ENCODE measurements at regions not wholly inside any gene's neighbourhood (a gene's known extent, or its start where the extent isn't known, plus 50 kb on each side); places are given as distances from the start of the nearest gene placed in this dataset.

DNA sequence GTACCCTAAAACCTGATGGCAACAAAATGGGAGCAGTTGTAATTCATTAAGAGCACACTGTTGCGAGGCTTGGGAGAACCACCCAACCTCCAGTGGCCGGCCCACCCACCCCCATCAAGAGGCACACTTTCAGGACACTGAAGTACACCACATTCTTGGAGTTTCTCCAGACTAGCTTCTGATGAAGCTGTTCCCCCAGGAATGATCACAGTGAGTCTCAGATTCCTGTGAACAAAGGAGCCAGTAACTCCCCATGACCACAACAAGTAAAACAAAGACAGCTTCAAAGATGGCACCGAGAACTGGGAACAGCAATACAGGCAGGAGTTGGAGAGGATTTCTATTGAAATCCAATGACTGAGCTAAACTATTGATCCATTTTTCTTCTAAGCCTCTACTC lies 126.0 kb downstream of the ST8SIA2 start:
- 97% methylated on average over 3 of the region's 3 CpGs for WGBS (ENCODE audit: low lambda C conversion rate, missing lambda C conversion rate)
- no peaks in the 10 kb centered on the region for H3K79me2 ChIP-seq
- no peaks in the 10 kb centered on the region for H3K27me3 ChIP-seq
- no peak overlapping the region for H3K4me2 ChIP-seq
- H3K36me3 ChIP-seq (replicated peaks; ENCODE audit: insufficient read depth, low read depth) = no peaks in the 10 kb centered on the region
- H2AFZ ChIP-seq = no peak overlapping the region
- TF ChIP-seq EZH2phosphoT487 (IDR thresholded peaks at IDR 0.05; ENCODE audit: low read depth, severe bottlenecking, unreplicated experiment) (no peak), EZH2 (IDR thresholded peaks at IDR 0.05; ENCODE audit: borderline replicate concordance) (no peak)
- TF ChIP-seq, protein P1, sequence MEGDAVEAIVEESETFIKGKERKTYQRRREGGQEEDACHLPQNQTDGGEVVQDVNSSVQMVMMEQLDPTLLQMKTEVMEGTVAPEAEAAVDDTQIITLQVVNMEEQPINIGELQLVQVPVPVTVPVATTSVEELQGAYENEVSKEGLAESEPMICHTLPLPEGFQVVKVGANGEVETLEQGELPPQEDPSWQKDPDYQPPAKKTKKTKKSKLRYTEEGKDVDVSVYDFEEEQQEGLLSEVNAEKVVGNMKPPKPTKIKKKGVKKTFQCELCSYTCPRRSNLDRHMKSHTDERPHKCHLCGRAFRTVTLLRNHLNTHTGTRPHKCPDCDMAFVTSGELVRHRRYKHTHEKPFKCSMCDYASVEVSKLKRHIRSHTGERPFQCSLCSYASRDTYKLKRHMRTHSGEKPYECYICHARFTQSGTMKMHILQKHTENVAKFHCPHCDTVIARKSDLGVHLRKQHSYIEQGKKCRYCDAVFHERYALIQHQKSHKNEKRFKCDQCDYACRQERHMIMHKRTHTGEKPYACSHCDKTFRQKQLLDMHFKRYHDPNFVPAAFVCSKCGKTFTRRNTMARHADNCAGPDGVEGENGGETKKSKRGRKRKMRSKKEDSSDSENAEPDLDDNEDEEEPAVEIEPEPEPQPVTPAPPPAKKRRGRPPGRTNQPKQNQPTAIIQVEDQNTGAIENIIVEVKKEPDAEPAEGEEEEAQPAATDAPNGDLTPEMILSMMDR (IDR thresholded peaks at IDR 0.05; ENCODE audit: poor library complexity) = no peak
- H3K27ac ChIP-seq = no peak overlapping the region
- H3K9me3 ChIP-seq (ENCODE audit: low read depth) = no peaks in the 10 kb centered on the region
- DNase-seq (ENCODE audit: low spot score) = no peak
- no peak overlapping the region for H3K4me3 ChIP-seq
- H3K4me1 ChIP-seq (ENCODE audit: insufficient read depth) = no peaks in the 10 kb centered on the region
- no peaks in the 10 kb centered on the region for H3K9me2 ChIP-seq (replicated peaks; ENCODE audit: insufficient read depth)
- H4K20me1 ChIP-seq (ENCODE audit: insufficient read depth, poor library complexity, severe bottlenecking) = no peaks in the 10 kb centered on the region
